ENCODE measurements at regions not wholly inside any gene's neighbourhood (a gene's known extent, or its start where the extent isn't known, plus 50 kb on each side); places are given as distances from the start of the nearest gene placed in this dataset.

- no peak overlapping the region for H3K4me3 ChIP-seq (ENCODE audit: low read depth, low read length)
- no peak for TF ChIP-seq CTCF (IDR thresholded peaks at IDR 0.05; ENCODE audit: borderline replicate concordance, insufficient read depth, low read depth, low read length)
Observed at GRCh38 chr11:112498701-112499100, 238.0 kb upstream of the PLET1 start.

GRCh38 chr11:112499153-112499880, 238.7 kb upstream of the PLET1 start:
- no peak overlapping the region for H3K4me3 ChIP-seq (ENCODE audit: low read depth, low read length)
- TF ChIP-seq CTCF (IDR thresholded peaks at IDR 0.05; ENCODE audit: borderline replicate concordance, insufficient read depth, low read depth, low read length), result no peak

- H3K4me3 ChIP-seq (ENCODE audit: low read depth, low read length), result no peak overlapping the region
- TF ChIP-seq CTCF (IDR thresholded peaks at IDR 0.05; ENCODE audit: borderline replicate concordance, insufficient read depth, low read depth, low read length), result no peak
Observed at GRCh38 chr11:112499881-112500204, 239.2 kb upstream of the PLET1 start.

DNA sequence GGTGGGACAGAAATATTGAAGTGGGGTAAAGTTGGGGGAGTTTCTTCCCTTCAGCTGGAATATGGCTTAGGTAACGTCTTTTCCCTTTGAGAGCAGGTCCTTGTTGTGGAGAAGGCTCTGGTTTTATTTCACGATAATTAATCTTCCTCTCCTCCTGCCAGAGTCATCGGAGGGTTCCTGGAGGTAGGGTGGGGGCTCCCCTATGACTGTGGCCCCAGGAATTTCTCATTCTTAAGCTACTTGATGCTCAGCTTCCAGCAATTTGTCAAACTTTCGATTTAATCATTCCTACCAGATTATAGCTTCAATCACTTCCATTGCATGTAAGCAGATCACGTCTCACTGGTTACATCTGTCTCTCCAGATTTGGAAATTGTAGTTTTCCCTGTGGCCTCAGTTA, 242.8 kb upstream of the PLET1 start:
- H3K4me3 ChIP-seq (ENCODE audit: low read depth, low read length), result no peak overlapping the region
- TF ChIP-seq CTCF (IDR thresholded peaks at IDR 0.05; ENCODE audit: borderline replicate concordance, insufficient read depth, low read depth, low read length), result no peak

DNA sequence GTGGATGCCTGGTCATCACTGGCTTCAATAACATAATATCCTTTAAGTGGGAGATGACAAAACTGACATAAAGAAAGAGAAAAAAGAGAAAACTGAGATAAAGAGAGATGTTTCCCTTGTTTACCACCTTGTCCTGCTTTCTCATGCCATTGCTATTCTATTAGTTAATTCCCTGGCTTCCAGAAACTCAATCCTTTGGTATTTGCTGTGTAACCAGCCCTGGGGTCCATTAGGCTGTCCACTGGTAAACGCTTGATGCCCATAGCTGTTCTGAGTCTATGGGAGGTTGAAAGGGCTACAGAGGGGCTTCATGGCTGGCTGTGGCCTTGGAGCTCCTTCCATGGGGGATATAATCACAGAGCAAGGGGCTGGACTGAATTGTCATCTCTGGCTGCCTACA, 243.4 kb upstream of the PLET1 start:
- TF ChIP-seq CTCF (IDR thresholded peaks at IDR 0.05; ENCODE audit: borderline replicate concordance, insufficient read depth, low read depth, low read length), result no peak
- no peak overlapping the region for H3K4me3 ChIP-seq (ENCODE audit: low read depth, low read length)

DNA sequence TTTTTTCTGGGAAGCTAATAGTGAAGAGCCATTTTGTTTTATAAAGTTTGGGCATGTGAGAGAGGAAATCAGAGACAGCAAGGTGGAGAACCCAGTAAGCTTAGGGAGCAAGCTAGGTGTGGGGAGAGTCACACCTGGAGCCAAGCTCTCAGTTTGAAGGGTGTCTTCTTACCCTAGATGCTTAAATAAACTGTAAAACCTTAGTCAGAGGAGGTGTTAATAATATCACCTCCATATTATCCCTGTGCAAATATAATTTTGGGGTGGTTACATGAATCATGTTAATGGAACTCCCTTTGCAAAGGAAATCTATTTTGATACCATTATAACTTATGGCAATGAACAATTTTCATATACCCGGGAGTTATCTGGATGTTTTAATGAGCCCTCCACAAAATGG, 246.2 kb upstream of the PLET1 start:
- H3K4me3 ChIP-seq (ENCODE audit: low read depth, low read length), result no peak overlapping the region
- TF ChIP-seq CTCF (IDR thresholded peaks at IDR 0.05; ENCODE audit: borderline replicate concordance, insufficient read depth, low read depth, low read length), result no peak

DNA sequence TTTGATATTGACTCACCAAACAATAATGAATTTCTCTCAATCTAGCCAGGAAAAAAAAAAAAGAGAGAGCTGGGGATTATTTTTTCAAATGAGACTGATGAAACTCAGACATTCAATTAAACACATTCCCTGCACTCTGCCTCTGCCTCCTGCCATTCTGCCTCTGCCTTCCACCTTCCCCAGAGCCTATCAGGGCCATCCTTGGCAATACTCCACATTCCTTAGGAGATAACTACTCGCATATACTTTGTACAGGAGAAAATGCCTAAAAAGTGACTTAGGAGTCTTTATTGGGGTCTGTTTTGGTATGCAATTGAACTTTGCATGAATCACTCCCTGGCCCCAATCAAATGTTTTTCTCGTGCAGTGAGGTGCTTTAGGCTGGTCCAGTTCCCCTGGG, 246.6 kb upstream of the PLET1 start:
- no peak for TF ChIP-seq CTCF (IDR thresholded peaks at IDR 0.05; ENCODE audit: borderline replicate concordance, insufficient read depth, low read depth, low read length)

More for the DNA sequence above, 246.6 kb upstream of the PLET1 start:
- no peak overlapping the region for H3K4me3 ChIP-seq (ENCODE audit: low read depth, low read length)
